Liver (tissue), 8 donors: ENCODE measurements at regions not wholly inside any gene's neighbourhood (a gene's known extent, or its start where the extent isn't known, plus 50 kb on each side); places are given as distances from the start of the nearest gene placed in this dataset.

ENCODE experiments used
- DNase-seq: peaks from one replicate; pipeline ENCODE4 v3.0.0-alpha.2; 2017; ENCODE audit warnings: low spot score
- H3K27ac ChIP-seq, 2 donors: one replicate each; pipeline ENCODE4 v1.7.0; 2013; ENCODE audit warnings: inconsistent platforms in 2 of 2, low read length in 2 of 2, control low read depth in 1 of 2, low read depth in 1 of 2, mild to moderate bottlenecking in 1 of 2
- H3K27me3 ChIP-seq, 4 donors: one replicate each; pipeline versions ENCODE4 v1.6.1 to v1.7.0; 2013; ENCODE audit warnings: low read length in 3 of 4, inconsistent platforms in 1 of 4, mild to moderate bottlenecking in 1 of 4, moderate library complexity in 1 of 4; ENCODE audit not compliant: control insufficient read depth in 4 of 4, insufficient read depth in 4 of 4
- H3K36me3 ChIP-seq, 4 donors: one replicate each; pipeline versions ENCODE4 v1.6.1 to v1.7.0; 2013; ENCODE audit warnings: low read length in 3 of 4, mild to moderate bottlenecking in 3 of 4, low read depth in 1 of 4, moderate library complexity in 1 of 4; ENCODE audit not compliant: control insufficient read depth in 4 of 4, insufficient read depth in 3 of 4
- H3K4me1 ChIP-seq, 4 donors: one replicate each; pipeline versions ENCODE4 v1.6.1 to v1.7.0; 2013; ENCODE audit warnings: low read length in 3 of 4, mild to moderate bottlenecking in 3 of 4, moderate library complexity in 1 of 4; ENCODE audit not compliant: control insufficient read depth in 4 of 4, insufficient read depth in 4 of 4
- H3K4me3 ChIP-seq, 3 donors: one replicate each; pipeline versions ENCODE4 v1.6.1 to v1.7.0; 2013; ENCODE audit warnings: low read length in 3 of 3, control low read depth in 1 of 3, low read depth in 1 of 3, mild to moderate bottlenecking in 1 of 3
- H3K9ac ChIP-seq, 2 donors: one replicate each; pipeline ENCODE4 v1.7.0; 2013; ENCODE audit warnings: low read length in 2 of 2, mild to moderate bottlenecking in 2 of 2, moderate library complexity in 2 of 2, control low read depth in 1 of 2, low read depth in 1 of 2
- H3K9me3 ChIP-seq, 4 donors: one replicate each; pipeline versions ENCODE4 v1.6.1 to v1.7.0; 2013; ENCODE audit warnings: low read length in 3 of 4; ENCODE audit not compliant: control insufficient read depth in 4 of 4
- EGR1 ChIP-seq, 2 donors: IDR thresholded peaks; 2 replicates each; pipeline ENCODE4 v1.6.1; 2016 to 2018; ENCODE audit warnings: antibody characterized with exemption in 2 of 2, low read depth in 2 of 2
- FOXA1 ChIP-seq: IDR thresholded peaks from 2 replicates; pipeline ENCODE4 v1.6.1; 2016; ENCODE audit warnings: antibody characterized with exemption
- FOXA2 ChIP-seq: IDR thresholded peaks from 2 replicates; pipeline ENCODE4 v1.6.1; 2016; ENCODE audit warnings: antibody characterized with exemption
- GABPA ChIP-seq, 2 donors: IDR thresholded peaks in 1 of 2; conservative IDR thresholded peaks in 1 of 2; 2 replicates each; pipeline ENCODE4 v1.6.1; 2016; ENCODE audit warnings: antibody characterized with exemption in 2 of 2, mild to moderate bottlenecking in 1 of 2, moderate library complexity in 1 of 2
- HNF4A ChIP-seq, 2 donors: conservative IDR thresholded peaks; 2 replicates each; pipeline ENCODE4 v1.6.1; 2016; ENCODE audit warnings: antibody characterized with exemption in 2 of 2, mild to moderate bottlenecking in 2 of 2
- HNF4G ChIP-seq: IDR thresholded peaks from 2 replicates; pipeline ENCODE4 v1.6.1; 2016; ENCODE audit warnings: antibody characterized with exemption
- JUND ChIP-seq, 2 donors: IDR thresholded peaks; 2 replicates each; pipeline ENCODE4 v1.6.1; 2016; ENCODE audit warnings: antibody characterized with exemption in 2 of 2
- NR2F2 ChIP-seq: IDR thresholded peaks from 2 replicates; pipeline ENCODE4 v1.6.1; 2016; ENCODE audit warnings: antibody characterized with exemption
- RAD21 ChIP-seq, 2 donors: IDR thresholded peaks; 2 replicates each; pipeline ENCODE4 v1.6.1; 2016; ENCODE audit warnings: antibody characterized with exemption in 2 of 2, mild to moderate bottlenecking in 2 of 2
- RXRA ChIP-seq, 2 donors: IDR thresholded peaks; 2 replicates each; pipeline ENCODE4 v1.6.1; 2017 to 2018; ENCODE audit warnings: antibody characterized with exemption in 2 of 2, mild to moderate bottlenecking in 1 of 2
- SP1 ChIP-seq: IDR thresholded peaks from 2 replicates; pipeline ENCODE4 v1.6.1; 2018; ENCODE audit warnings: antibody characterized with exemption, mild to moderate bottlenecking
- TAF1 ChIP-seq: conservative IDR thresholded peaks from 2 replicates; pipeline ENCODE4 v1.6.1; 2016; ENCODE audit warnings: antibody characterized with exemption, mild to moderate bottlenecking
- YY1 ChIP-seq: IDR thresholded peaks from 2 replicates; pipeline ENCODE4 v1.6.1; 2016; ENCODE audit warnings: antibody characterized with exemption, mild to moderate bottlenecking
- WGBS: extraction: QIAGEN DNeasy Blood & Tissue Kit; methylation state at CpG from one replicate; pipeline ENCODE4 v1.1.7; 2013; 5-methylcytosine and 5-hydroxymethylcytosine counted together
- TF ChIP-seq, protein P1 (sequence below): IDR thresholded peaks from 2 replicates; pipeline ENCODE4 v1.6.1; 2016; ENCODE audit warnings: antibody characterized with exemption
- TF ChIP-seq, protein P2 (sequence below): IDR thresholded peaks from 2 replicates; pipeline ENCODE4 v1.6.1; 2016; ENCODE audit warnings: antibody characterized with exemption
- TF ChIP-seq, protein P3 (sequence below): IDR thresholded peaks from 2 replicates; pipeline ENCODE4 v1.6.1; 2016; ENCODE audit warnings: antibody characterized with exemption, mild to moderate bottlenecking
- TF ChIP-seq, protein P4 (sequence below): fragments of 150-350 bp; IDR thresholded peaks from 2 replicates; pipeline ENCODE4 v1.5.1; 2017; ENCODE audit warnings: improper control_type of control experiment, low read depth, low read length; ENCODE audit not compliant: missing input control
- TF ChIP-seq, protein P5 (sequence below): IDR thresholded peaks from 2 replicates; pipeline ENCODE4 v1.6.1; 2016; ENCODE audit warnings: antibody characterized with exemption
- donor health status: healthy.
- donor health status: healthy.
- donor health status: healthy.
- donor health status: healthy.
- donor health status: healthy.

DNA sequence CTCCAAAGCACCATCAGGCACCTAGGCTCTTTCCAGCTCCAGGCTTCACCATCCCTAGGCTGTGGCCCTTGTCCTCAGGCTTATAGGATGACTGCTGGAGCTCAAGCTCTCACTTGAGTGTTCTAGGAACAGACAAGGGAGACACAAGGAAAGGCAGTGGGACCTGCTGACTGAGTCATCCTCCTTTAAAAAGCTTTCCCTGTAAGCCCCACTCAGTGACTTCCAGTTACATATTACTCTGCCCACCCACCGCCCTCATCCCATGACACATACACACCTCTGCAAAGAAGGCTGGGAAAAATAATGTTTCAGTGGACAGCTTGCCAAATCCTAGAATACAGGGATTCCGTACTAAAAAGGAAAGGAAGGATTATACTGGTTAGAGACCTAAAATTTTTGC lies 154.2 kb upstream of the ZNF366 start:
- Histone ChIP-seq H3K27ac (no peak overlapping the region), H3K36me3 (no peaks in the 10 kb centered on the region), H3K9me3 (no peaks in the 10 kb centered on the region), H3K9ac (no peak overlapping the region), H3K4me1 (no peaks in the 10 kb centered on the region), H3K27me3 (peaks cover 0 to 5% (median 0%) of the 10 kb centered on the region in 4 donors), H3K4me3 (no peak overlapping the region)
- WGBS = 84% methylated on average over 2 of the region's 2 CpGs
- no peak for DNase-seq
- TF ChIP-seq, protein P1, sequence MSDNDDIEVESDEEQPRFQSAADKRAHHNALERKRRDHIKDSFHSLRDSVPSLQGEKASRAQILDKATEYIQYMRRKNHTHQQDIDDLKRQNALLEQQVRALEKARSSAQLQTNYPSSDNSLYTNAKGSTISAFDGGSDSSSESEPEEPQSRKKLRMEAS = no peak
- no peak for TF ChIP-seq HNF4A (conservative IDR thresholded peaks at IDR 0.05)
- no peak for TF ChIP-seq EGR1 (IDR thresholded peaks at IDR 0.05; ENCODE audit: low read depth in 2 of 2)
- TF ChIP-seq NR2F2 = no peak
- no peak for TF ChIP-seq FOXA2
- TF ChIP-seq SP1 = no peak
- TF ChIP-seq FOXA1 = no peak
- TF ChIP-seq RXRA (IDR thresholded peaks at IDR 0.05) = no peak
- TF ChIP-seq, protein P2, sequence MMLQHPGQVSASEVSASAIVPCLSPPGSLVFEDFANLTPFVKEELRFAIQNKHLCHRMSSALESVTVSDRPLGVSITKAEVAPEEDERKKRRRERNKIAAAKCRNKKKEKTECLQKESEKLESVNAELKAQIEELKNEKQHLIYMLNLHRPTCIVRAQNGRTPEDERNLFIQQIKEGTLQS = no peak
- no peak for TF ChIP-seq JUND (IDR thresholded peaks at IDR 0.05)
- no peak for TF ChIP-seq RAD21 (IDR thresholded peaks at IDR 0.05)
- TF ChIP-seq, protein P3, sequence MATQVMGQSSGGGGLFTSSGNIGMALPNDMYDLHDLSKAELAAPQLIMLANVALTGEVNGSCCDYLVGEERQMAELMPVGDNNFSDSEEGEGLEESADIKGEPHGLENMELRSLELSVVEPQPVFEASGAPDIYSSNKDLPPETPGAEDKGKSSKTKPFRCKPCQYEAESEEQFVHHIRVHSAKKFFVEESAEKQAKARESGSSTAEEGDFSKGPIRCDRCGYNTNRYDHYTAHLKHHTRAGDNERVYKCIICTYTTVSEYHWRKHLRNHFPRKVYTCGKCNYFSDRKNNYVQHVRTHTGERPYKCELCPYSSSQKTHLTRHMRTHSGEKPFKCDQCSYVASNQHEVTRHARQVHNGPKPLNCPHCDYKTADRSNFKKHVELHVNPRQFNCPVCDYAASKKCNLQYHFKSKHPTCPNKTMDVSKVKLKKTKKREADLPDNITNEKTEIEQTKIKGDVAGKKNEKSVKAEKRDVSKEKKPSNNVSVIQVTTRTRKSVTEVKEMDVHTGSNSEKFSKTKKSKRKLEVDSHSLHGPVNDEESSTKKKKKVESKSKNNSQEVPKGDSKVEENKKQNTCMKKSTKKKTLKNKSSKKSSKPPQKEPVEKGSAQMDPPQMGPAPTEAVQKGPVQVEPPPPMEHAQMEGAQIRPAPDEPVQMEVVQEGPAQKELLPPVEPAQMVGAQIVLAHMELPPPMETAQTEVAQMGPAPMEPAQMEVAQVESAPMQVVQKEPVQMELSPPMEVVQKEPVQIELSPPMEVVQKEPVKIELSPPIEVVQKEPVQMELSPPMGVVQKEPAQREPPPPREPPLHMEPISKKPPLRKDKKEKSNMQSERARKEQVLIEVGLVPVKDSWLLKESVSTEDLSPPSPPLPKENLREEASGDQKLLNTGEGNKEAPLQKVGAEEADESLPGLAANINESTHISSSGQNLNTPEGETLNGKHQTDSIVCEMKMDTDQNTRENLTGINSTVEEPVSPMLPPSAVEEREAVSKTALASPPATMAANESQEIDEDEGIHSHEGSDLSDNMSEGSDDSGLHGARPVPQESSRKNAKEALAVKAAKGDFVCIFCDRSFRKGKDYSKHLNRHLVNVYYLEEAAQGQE = no peak
- TF ChIP-seq YY1 = no peak
- TF ChIP-seq, protein P4, sequence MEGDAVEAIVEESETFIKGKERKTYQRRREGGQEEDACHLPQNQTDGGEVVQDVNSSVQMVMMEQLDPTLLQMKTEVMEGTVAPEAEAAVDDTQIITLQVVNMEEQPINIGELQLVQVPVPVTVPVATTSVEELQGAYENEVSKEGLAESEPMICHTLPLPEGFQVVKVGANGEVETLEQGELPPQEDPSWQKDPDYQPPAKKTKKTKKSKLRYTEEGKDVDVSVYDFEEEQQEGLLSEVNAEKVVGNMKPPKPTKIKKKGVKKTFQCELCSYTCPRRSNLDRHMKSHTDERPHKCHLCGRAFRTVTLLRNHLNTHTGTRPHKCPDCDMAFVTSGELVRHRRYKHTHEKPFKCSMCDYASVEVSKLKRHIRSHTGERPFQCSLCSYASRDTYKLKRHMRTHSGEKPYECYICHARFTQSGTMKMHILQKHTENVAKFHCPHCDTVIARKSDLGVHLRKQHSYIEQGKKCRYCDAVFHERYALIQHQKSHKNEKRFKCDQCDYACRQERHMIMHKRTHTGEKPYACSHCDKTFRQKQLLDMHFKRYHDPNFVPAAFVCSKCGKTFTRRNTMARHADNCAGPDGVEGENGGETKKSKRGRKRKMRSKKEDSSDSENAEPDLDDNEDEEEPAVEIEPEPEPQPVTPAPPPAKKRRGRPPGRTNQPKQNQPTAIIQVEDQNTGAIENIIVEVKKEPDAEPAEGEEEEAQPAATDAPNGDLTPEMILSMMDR = no peak
- TF ChIP-seq HNF4G = no peak
- no peak for TF ChIP-seq GABPA (IDR thresholded peaks at IDR 0.05 in 1 of 2, conservative IDR thresholded peaks at IDR 0.05 in 1 of 2)
- TF ChIP-seq TAF1 = no peak
- TF ChIP-seq, protein P5, sequence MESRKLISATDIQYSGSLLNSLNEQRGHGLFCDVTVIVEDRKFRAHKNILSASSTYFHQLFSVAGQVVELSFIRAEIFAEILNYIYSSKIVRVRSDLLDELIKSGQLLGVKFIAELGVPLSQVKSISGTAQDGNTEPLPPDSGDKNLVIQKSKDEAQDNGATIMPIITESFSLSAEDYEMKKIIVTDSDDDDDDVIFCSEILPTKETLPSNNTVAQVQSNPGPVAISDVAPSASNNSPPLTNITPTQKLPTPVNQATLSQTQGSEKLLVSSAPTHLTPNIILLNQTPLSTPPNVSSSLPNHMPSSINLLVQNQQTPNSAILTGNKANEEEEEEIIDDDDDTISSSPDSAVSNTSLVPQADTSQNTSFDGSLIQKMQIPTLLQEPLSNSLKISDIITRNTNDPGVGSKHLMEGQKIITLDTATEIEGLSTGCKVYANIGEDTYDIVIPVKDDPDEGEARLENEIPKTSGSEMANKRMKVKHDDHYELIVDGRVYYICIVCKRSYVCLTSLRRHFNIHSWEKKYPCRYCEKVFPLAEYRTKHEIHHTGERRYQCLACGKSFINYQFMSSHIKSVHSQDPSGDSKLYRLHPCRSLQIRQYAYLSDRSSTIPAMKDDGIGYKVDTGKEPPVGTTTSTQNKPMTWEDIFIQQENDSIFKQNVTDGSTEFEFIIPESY = no peak
